ENCODE measurements at regions not wholly inside any gene's neighbourhood (a gene's known extent, or its start where the extent isn't known, plus 50 kb on each side); places are given as distances from the start of the nearest gene placed in this dataset.

DNA sequence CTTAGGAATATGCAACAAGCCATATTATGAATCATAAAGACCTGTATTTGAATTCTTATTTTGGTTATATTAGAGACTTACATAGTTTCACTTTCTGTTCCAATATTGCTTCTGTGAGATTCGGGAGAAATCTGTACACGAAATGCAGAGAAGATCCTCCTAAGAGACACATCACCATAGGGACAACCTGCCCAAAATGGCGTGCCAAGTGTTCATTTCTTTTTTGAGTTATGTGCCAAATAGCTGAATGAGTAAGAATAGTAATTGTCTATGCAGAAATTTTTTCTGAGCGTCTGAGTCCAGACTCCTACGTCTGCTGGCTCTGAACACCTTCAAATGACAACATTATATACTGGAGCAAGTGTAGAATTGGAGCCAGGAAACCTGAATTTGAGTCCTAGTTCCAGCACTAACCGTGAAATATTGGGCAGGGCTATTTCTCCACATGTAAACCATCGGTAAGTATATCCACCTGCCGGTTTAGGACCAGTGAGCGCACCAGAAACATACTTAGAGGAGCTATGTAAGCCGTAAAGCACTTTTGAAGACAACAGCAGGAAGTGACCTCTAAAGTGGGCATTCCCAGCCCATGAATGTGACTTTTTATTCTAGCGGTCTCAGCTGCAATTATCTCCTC is 163.9 kb upstream of the DMRT1 start:
- H3K36me3 ChIP-seq (ENCODE audit: low read depth, low read length) = no peaks in the 10 kb centered on the region; the same call in 1 of the 2 replicates
- no peaks in the 10 kb centered on the region for H3K9me2 ChIP-seq (replicated peaks; ENCODE audit: low read length)
- H3K79me2 ChIP-seq (ENCODE audit: low read length) = no peaks in the 10 kb centered on the region
- peaks cover 39% of the 10 kb centered on the region for H3K4me1 ChIP-seq (ENCODE audit: insufficient read depth, low read length)
- no peaks in the 10 kb centered on the region for H3F3A ChIP-seq (ENCODE audit: low read length, unreplicated experiment)
- no TSS peak for BruUV-seq (replicated peaks)
- peak overlapping the region; percentile 40; the same call in 1 of the 2 replicates for H3K4me2 ChIP-seq (ENCODE audit: low read length)
- CTCF ChIA-PET = no interaction called here
- TF ChIP-seq, protein P1, sequence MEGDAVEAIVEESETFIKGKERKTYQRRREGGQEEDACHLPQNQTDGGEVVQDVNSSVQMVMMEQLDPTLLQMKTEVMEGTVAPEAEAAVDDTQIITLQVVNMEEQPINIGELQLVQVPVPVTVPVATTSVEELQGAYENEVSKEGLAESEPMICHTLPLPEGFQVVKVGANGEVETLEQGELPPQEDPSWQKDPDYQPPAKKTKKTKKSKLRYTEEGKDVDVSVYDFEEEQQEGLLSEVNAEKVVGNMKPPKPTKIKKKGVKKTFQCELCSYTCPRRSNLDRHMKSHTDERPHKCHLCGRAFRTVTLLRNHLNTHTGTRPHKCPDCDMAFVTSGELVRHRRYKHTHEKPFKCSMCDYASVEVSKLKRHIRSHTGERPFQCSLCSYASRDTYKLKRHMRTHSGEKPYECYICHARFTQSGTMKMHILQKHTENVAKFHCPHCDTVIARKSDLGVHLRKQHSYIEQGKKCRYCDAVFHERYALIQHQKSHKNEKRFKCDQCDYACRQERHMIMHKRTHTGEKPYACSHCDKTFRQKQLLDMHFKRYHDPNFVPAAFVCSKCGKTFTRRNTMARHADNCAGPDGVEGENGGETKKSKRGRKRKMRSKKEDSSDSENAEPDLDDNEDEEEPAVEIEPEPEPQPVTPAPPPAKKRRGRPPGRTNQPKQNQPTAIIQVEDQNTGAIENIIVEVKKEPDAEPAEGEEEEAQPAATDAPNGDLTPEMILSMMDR (conservative IDR thresholded peaks at IDR 0.05; ENCODE audit: low read depth, low read length) = no peak
- TF ChIP-seq EZH2phosphoT487 (IDR thresholded peaks at IDR 0.05; ENCODE audit: borderline replicate concordance, low read length) (no peak), EZH2 (IDR thresholded peaks at IDR 0.05; ENCODE audit: low read length, unreplicated experiment) (no peak)
- POLR2A ChIA-PET (ENCODE audit: unreplicated experiment) = no interaction called here
- H2AFZ ChIP-seq (ENCODE audit: low read length) = no peak overlapping the region
- ATAC-seq (no peak), DNase-seq (no peak)
- no peaks in the 10 kb centered on the region for H4K20me1 ChIP-seq (ENCODE audit: low read length)
- intact Hi-C loops (cut with micrococcal nuclease) = no loop called here
- no peaks in the 10 kb centered on the region for H3K27me3 ChIP-seq (ENCODE audit: low read length)
- no peaks in the 10 kb centered on the region for H3K9me3 ChIP-seq (ENCODE audit: low read length)
- no peak overlapping the region for H3K27ac ChIP-seq (ENCODE audit: low read length)
- no peak overlapping the region for H3K9ac ChIP-seq (ENCODE audit: low read length)
- H3K4me3 ChIP-seq (ENCODE audit: low read length) = no peak overlapping the region

DNA sequence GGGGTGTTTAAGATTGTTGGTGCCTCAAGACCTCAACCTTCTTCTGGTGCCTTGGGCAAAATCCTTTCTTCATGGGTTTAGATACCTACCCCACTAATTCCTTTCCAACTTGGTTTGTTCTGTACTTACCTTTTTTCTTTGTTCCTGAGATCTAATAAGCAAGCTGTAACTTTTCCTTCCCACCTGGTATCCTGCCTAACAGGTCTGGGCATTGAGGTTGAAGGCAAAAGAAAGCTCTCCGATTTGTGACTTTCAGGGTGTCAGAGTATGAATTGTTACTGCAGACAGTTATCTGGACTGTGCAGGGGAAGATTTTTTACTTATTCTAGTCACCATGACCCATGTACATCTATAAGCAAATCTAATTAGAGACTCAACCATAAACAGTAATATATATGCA is 162.6 kb upstream of the DMRT1 start:
- H3K36me3 ChIP-seq (ENCODE audit: low read depth, low read length) = no peaks in the 10 kb centered on the region; the same call in 1 of the 2 replicates
- ATAC-seq (no peak), DNase-seq (no peak)
- H3K9ac ChIP-seq (ENCODE audit: low read length) = no peak overlapping the region
- no peaks in the 10 kb centered on the region for H3K27me3 ChIP-seq (ENCODE audit: low read length)
- H3K79me2 ChIP-seq (ENCODE audit: low read length) = no peaks in the 10 kb centered on the region
- TF ChIP-seq EZH2phosphoT487 (IDR thresholded peaks at IDR 0.05; ENCODE audit: borderline replicate concordance, low read length) (no peak), EZH2 (IDR thresholded peaks at IDR 0.05; ENCODE audit: low read length, unreplicated experiment) (no peak)
- TF ChIP-seq, protein P1 (conservative IDR thresholded peaks at IDR 0.05; ENCODE audit: low read depth, low read length) = no peak
- no peak overlapping the region for H2AFZ ChIP-seq (ENCODE audit: low read length)
- no peaks in the 10 kb centered on the region for H3K9me3 ChIP-seq (ENCODE audit: low read length)
- H3F3A ChIP-seq (ENCODE audit: low read length, unreplicated experiment) = peaks cover 3% of the 10 kb centered on the region
- H3K4me2 ChIP-seq (ENCODE audit: low read length) = no peak overlapping the region
- H3K9me2 ChIP-seq (replicated peaks; ENCODE audit: low read length) = no peaks in the 10 kb centered on the region
- intact Hi-C loops (cut with micrococcal nuclease) = no loop called here
- ChIA-PET POLR2A (ENCODE audit: unreplicated experiment) (no interaction called here), CTCF (no interaction called here)
- no peaks in the 10 kb centered on the region for H4K20me1 ChIP-seq (ENCODE audit: low read length)
- peaks cover 48% of the 10 kb centered on the region for H3K4me1 ChIP-seq (ENCODE audit: insufficient read depth, low read length)
- H3K4me3 ChIP-seq (ENCODE audit: low read length) = no peak overlapping the region
- no TSS peak for BruUV-seq (replicated peaks)
- no peak overlapping the region for H3K27ac ChIP-seq (ENCODE audit: low read length)

DNA sequence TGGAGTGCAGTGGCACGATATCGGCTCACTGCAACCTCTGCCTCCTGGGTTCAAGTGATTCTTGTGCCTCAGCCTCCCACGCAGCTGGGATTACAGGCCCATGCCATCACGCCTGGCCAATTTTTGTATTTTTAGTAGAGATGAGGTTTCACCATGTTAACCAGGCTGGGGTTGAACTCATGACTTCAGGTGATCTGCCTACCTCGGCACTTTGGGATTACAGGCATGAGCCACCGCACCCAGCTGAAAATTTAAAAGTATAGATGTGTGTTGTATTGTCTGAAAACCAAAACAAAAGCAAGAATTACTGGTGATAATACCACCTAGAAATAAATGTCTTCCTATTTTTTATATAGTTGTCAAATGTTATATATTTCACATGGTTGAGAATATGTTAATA is 162.0 kb upstream of the DMRT1 start:
- H3K9ac ChIP-seq (ENCODE audit: low read length) = no peak overlapping the region
- no peak for DNase-seq
- 0 out of 2 replicates have a peak overlapping the region, but pooled peaks have one; percentile 2 for H3K4me2 ChIP-seq (ENCODE audit: low read length)
- H3K79me2 ChIP-seq (ENCODE audit: low read length) = no peaks in the 10 kb centered on the region
- ATAC-seq = no peak
- no peaks in the 10 kb centered on the region; the same call in 1 of the 2 replicates for H3K36me3 ChIP-seq (ENCODE audit: low read depth, low read length)
- intact Hi-C loops (cut with micrococcal nuclease) = no loop called here
- no TSS peak for BruUV-seq (replicated peaks)
- TF ChIP-seq, protein P1 (conservative IDR thresholded peaks at IDR 0.05; ENCODE audit: low read depth, low read length) = no peak
- TF ChIP-seq EZH2 (IDR thresholded peaks at IDR 0.05; ENCODE audit: low read length, unreplicated experiment) (no peak), EZH2phosphoT487 (IDR thresholded peaks at IDR 0.05; ENCODE audit: borderline replicate concordance, low read length) (no peak)
- no peaks in the 10 kb centered on the region for H3K9me2 ChIP-seq (replicated peaks; ENCODE audit: low read length)
- no peaks in the 10 kb centered on the region for H3K9me3 ChIP-seq (ENCODE audit: low read length)
- peaks cover 7% of the 10 kb centered on the region for H3F3A ChIP-seq (ENCODE audit: low read length, unreplicated experiment)
- no peak overlapping the region for H2AFZ ChIP-seq (ENCODE audit: low read length)
- no peaks in the 10 kb centered on the region for H4K20me1 ChIP-seq (ENCODE audit: low read length)
- H3K27ac ChIP-seq (ENCODE audit: low read length) = peak overlapping the region; percentile 69
- ChIA-PET POLR2A (ENCODE audit: unreplicated experiment) (no interaction called here), CTCF (no interaction called here)
- H3K4me3 ChIP-seq (ENCODE audit: low read length) = no peak overlapping the region
- H3K27me3 ChIP-seq (ENCODE audit: low read length) = no peaks in the 10 kb centered on the region
- H3K4me1 ChIP-seq (ENCODE audit: insufficient read depth, low read length) = peaks cover 49% of the 10 kb centered on the region
